Caki2 (cell line): ENCODE measurements at regions not wholly inside any gene's neighbourhood (a gene's known extent, or its start where the extent isn't known, plus 50 kb on each side); places are given as distances from the start of the nearest gene placed in this dataset.

Experiments used
- DNase-seq: peaks from one replicate; pipeline ENCODE4 v3.0.0-alpha.2; 2015; ENCODE audit warnings: low read depth
- in situ Hi-C: cut with HindIII; loops from 2 replicates; pipeline ENCODE4 v1.10.0; 2016; ENCODE audit warnings: low sequenced_read_pairs, low pct_unique_long_range_greater_than_20kb, mixed read lengths

- no peak for DNase-seq
- in situ Hi-C loops: no loop called here
Observed at GRCh38 chr3:61311044-61311443, 59.8 kb upstream of the FHIT start.

GRCh38 chr3:61315871-61316270, 64.6 kb upstream of the FHIT start:
- in situ Hi-C loops: no loop called here
- DNase-seq: no peak

GRCh38 chr3:61323094-61323493, 71.8 kb upstream of the FHIT start:
- in situ Hi-C loops: no loop called here
- no peak for DNase-seq

GRCh38 chr3:61331929-61332552, 80.8 kb upstream of the FHIT start:
- in situ Hi-C loops: no loop called here
- DNase-seq: no peak

GRCh38 chr3:61333192-61333961, 82.1 kb upstream of the FHIT start:
- in situ Hi-C loops: no loop called here
- DNase-seq: no peak

GRCh38 chr3:61334783-61335182, 83.5 kb upstream of the FHIT start:
- in situ Hi-C loops: no loop called here
- no peak for DNase-seq

- no peak for DNase-seq
- in situ Hi-C loops: no loop called here
Observed at GRCh38 chr3:61340931-61341461, 89.7 kb upstream of the FHIT start.

- no peak for DNase-seq
- in situ Hi-C loops: no loop called here
Observed at GRCh38 chr3:61343543-61343942, 92.3 kb upstream of the FHIT start.

GRCh38 chr3:61345020-61345419, 93.8 kb upstream of the FHIT start:
- in situ Hi-C loops: no loop called here
- DNase-seq: no peak

GRCh38 chr3:61347981-61348380, 96.7 kb upstream of the FHIT start:
- DNase-seq: no peak
- in situ Hi-C loops: no loop called here

- in situ Hi-C loops: no loop called here
- DNase-seq: no peak
Observed at GRCh38 chr3:61349717-61350116, 98.5 kb upstream of the FHIT start.

- DNase-seq: no peak
- in situ Hi-C loops: no loop called here
Observed at GRCh38 chr3:61350782-61351309, 99.6 kb upstream of the FHIT start.

GRCh38 chr3:61352306-61352705, 101.1 kb upstream of the FHIT start:
- DNase-seq: no peak

GRCh38 chr3:61353382-61353781, 102.1 kb upstream of the FHIT start:
- DNase-seq: no peak
- in situ Hi-C loops: no loop called here

More at GRCh38 chr3:61352306-61352705, 101.1 kb upstream of the FHIT start:
- in situ Hi-C loops: no loop called here

- in situ Hi-C loops: no loop called here
Observed at GRCh38 chr3:61354604-61355003, 103.4 kb upstream of the FHIT start.

GRCh38 chr3:61356685-61357084, 105.4 kb upstream of the FHIT start:
- in situ Hi-C loops: no loop called here
- DNase-seq: no peak

More at GRCh38 chr3:61354604-61355003, 103.4 kb upstream of the FHIT start:
- DNase-seq: no peak

GRCh38 chr3:61357902-61358301, 106.7 kb upstream of the FHIT start:
- no peak for DNase-seq
- in situ Hi-C loops: no loop called here

GRCh38 chr3:61358364-61358763, 107.1 kb upstream of the FHIT start:
- no peak for DNase-seq
- in situ Hi-C loops: no loop called here

GRCh38 chr3:61360297-61360965, 109.2 kb upstream of the FHIT start:
- in situ Hi-C loops: no loop called here
- DNase-seq: no peak
